Osteocyte (in vitro differentiated cells): ENCODE measurements at regions not wholly inside any gene's neighbourhood (a gene's known extent, or its start where the extent isn't known, plus 50 kb on each side); places are given as distances from the start of the nearest gene placed in this dataset.

ENCODE experiments used
- DNase-seq: peaks from one replicate; pipeline ENCODE4 v3.0.0; 2021; ENCODE audit warnings: mixed read lengths; ENCODE audit not compliant: unreplicated experiment; ENCODE audit errors: extremely low spot score
- H3K27ac Mint-ChIP-seq: one replicate; pipeline ENCODE4 v1.8.0; 2021; ENCODE audit warnings: mild to moderate bottlenecking, mixed read lengths; ENCODE audit not compliant: unreplicated experiment
- H3K27me3 Mint-ChIP-seq: one replicate; pipeline ENCODE4 v1.8.0; 2021; ENCODE audit warnings: mixed read lengths; ENCODE audit not compliant: unreplicated experiment
- H3K36me3 Mint-ChIP-seq: one replicate; pipeline ENCODE4 v1.8.0; 2021; ENCODE audit warnings: mixed read lengths; ENCODE audit not compliant: unreplicated experiment
- H3K4me1 Mint-ChIP-seq: one replicate; pipeline ENCODE4 v1.8.0; 2021; ENCODE audit warnings: mixed read lengths; ENCODE audit not compliant: unreplicated experiment
- H3K4me3 Mint-ChIP-seq: one replicate; pipeline ENCODE4 v1.8.0; 2021; ENCODE audit warnings: mild to moderate bottlenecking, moderate library complexity, mixed read lengths; ENCODE audit not compliant: unreplicated experiment
- H3K9me3 Mint-ChIP-seq: one replicate; pipeline ENCODE4 v1.8.0; 2021; ENCODE audit warnings: mixed read lengths; ENCODE audit not compliant: unreplicated experiment
- TF ChIP-seq, protein P1 (sequence below): fragments of 200-600 bp; sonication (generic); IDR thresholded peaks from 2 replicates; pipeline ENCODE4 v1.5.0; 2021; ENCODE audit warnings: antibody characterized with exemption, mild to moderate bottlenecking, moderate library complexity

DNA sequence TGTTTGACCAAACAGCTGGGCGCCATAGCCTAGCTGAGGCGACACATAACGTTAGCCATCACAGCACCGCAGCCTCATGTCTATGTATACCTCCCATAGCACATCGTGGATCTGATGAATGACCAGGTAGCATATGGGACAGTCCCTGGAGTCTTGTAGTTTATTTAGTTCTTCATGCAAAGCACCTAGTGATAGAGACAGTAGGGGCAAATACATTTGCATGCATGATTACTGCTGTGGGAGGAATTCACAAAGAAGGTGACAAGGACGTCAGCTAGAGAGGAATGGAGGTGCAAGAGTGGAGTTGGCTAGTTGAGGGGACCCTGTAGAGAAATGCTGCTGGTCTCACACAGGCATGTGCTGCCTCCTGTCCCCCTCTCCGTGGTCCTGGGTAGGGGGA lies 478.9 kb upstream of the HS6ST1 start:
- no peaks in the 10 kb centered on the region for H3K4me1 Mint-ChIP-seq
- H3K4me3 Mint-ChIP-seq, result no peak overlapping the region
- peaks cover 20% of the 10 kb centered on the region for H3K27me3 Mint-ChIP-seq
- H3K27ac Mint-ChIP-seq, result no peak overlapping the region
- no peaks in the 10 kb centered on the region for H3K36me3 Mint-ChIP-seq
- TF ChIP-seq, protein P1, sequence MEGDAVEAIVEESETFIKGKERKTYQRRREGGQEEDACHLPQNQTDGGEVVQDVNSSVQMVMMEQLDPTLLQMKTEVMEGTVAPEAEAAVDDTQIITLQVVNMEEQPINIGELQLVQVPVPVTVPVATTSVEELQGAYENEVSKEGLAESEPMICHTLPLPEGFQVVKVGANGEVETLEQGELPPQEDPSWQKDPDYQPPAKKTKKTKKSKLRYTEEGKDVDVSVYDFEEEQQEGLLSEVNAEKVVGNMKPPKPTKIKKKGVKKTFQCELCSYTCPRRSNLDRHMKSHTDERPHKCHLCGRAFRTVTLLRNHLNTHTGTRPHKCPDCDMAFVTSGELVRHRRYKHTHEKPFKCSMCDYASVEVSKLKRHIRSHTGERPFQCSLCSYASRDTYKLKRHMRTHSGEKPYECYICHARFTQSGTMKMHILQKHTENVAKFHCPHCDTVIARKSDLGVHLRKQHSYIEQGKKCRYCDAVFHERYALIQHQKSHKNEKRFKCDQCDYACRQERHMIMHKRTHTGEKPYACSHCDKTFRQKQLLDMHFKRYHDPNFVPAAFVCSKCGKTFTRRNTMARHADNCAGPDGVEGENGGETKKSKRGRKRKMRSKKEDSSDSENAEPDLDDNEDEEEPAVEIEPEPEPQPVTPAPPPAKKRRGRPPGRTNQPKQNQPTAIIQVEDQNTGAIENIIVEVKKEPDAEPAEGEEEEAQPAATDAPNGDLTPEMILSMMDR, result no peak
- H3K9me3 Mint-ChIP-seq, result no peaks in the 10 kb centered on the region
- DNase-seq, result peak; percentile 34

- peak; percentile 59 for DNase-seq
- TF ChIP-seq, protein P1, result no peak
- Mint-ChIP-seq H3K27ac (no peak overlapping the region), H3K36me3 (no peaks in the 10 kb centered on the region), H3K9me3 (no peaks in the 10 kb centered on the region), H3K27me3 (peaks cover 24% of the 10 kb centered on the region), H3K4me3 (no peak overlapping the region), H3K4me1 (no peaks in the 10 kb centered on the region)
Measured at GRCh38 chr2:128797937-128798336, 479.3 kb upstream of the HS6ST1 start.

DNA sequence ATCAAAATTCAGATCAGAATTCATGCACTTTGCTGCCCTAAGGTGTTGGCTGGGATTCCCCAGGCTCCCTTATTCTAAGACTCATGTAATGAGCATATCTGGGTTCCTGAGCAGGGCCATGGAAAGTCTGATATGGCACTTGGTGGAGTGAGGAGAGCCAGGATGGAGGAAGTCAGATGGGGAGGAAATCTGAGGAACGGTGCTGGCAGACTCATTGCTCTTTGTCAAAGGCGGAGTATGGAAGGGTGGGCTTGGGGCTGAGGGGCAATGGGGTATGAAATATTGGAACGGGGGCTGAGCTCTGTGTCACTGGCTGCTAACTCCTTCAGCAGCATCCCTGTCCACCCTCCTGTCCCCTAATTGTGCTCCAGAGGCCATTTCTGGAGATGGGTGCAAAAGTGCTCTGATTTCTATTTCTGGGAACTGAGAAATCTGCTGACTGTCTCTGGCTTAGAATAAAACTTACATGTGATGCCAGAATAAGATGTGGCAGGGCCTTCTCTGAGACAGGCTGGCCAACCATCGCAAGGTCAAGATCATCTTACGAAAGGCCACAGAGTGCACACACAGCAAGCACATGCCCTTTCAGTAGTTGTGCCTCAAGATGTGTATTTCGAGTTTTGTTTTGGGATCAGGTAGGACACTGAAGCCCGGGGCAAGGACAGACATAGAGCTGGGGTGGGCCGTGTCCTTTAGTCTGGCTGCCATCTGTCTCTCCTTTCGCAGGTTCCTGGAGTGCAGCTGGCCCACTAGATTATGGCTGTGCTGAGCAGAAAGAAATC lies 480.0 kb upstream of the HS6ST1 start:
- no peaks in the 10 kb centered on the region for H3K36me3 Mint-ChIP-seq
- no peak overlapping the region for H3K27ac Mint-ChIP-seq
- DNase-seq, result peak; percentile 23
- no peaks in the 10 kb centered on the region for H3K4me1 Mint-ChIP-seq
- no peak overlapping the region for H3K4me3 Mint-ChIP-seq
- H3K27me3 Mint-ChIP-seq, result peaks cover 26% of the 10 kb centered on the region
- no peaks in the 10 kb centered on the region for H3K9me3 Mint-ChIP-seq
- TF ChIP-seq, protein P1, result no peak

DNA sequence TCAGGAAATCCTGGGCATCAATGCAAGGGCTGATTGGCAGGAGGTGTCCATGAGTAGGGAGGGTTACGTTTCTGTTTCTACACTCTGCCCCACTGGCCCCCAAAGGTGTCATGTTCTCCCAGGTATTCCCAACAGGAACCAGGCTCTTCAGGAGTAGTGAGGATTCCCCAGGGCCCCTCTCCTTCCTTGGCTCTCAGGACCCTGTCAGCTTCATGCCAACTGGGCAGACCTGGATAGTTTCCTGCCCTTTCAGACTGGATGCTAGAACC lies 480.6 kb upstream of the HS6ST1 start:
- no peaks in the 10 kb centered on the region for H3K4me1 Mint-ChIP-seq
- TF ChIP-seq, protein P1, result no peak
- no peaks in the 10 kb centered on the region for H3K36me3 Mint-ChIP-seq
- H3K27me3 Mint-ChIP-seq, result peaks cover 30% of the 10 kb centered on the region
- DNase-seq, result peak; percentile 57
- no peaks in the 10 kb centered on the region for H3K9me3 Mint-ChIP-seq
- no peak overlapping the region for H3K27ac Mint-ChIP-seq
- no peak overlapping the region for H3K4me3 Mint-ChIP-seq

GRCh38 chr2:128799730-128800129 lies 481.1 kb upstream of the HS6ST1 start:
- Mint-ChIP-seq H3K9me3 (no peaks in the 10 kb centered on the region), H3K36me3 (no peaks in the 10 kb centered on the region), H3K27me3 (peaks cover 31% of the 10 kb centered on the region), H3K4me3 (no peak overlapping the region), H3K27ac (no peak overlapping the region), H3K4me1 (no peaks in the 10 kb centered on the region)
- TF ChIP-seq, protein P1, result no peak
- DNase-seq, result peak; percentile 56
